ENCODE measurements at regions not wholly inside any gene's neighbourhood (a gene's known extent, or its start where the extent isn't known, plus 50 kb on each side); places are given as distances from the start of the nearest gene placed in this dataset.

GRCh38 chr3:144791034-144791433, 819.4 kb downstream of the DIPK2A start:
- TF ChIP-seq, protein P1, sequence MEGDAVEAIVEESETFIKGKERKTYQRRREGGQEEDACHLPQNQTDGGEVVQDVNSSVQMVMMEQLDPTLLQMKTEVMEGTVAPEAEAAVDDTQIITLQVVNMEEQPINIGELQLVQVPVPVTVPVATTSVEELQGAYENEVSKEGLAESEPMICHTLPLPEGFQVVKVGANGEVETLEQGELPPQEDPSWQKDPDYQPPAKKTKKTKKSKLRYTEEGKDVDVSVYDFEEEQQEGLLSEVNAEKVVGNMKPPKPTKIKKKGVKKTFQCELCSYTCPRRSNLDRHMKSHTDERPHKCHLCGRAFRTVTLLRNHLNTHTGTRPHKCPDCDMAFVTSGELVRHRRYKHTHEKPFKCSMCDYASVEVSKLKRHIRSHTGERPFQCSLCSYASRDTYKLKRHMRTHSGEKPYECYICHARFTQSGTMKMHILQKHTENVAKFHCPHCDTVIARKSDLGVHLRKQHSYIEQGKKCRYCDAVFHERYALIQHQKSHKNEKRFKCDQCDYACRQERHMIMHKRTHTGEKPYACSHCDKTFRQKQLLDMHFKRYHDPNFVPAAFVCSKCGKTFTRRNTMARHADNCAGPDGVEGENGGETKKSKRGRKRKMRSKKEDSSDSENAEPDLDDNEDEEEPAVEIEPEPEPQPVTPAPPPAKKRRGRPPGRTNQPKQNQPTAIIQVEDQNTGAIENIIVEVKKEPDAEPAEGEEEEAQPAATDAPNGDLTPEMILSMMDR (conservative IDR thresholded peaks at IDR 0.05 in 1 of 2, IDR thresholded peaks at IDR 0.05 in 1 of 2; ENCODE audit: extremely low read depth in 1 of 2, insufficient read depth in 1 of 2, low read depth in 1 of 2, low read length in 2 of 2) = no peak
- TF ChIP-seq EZH2 (IDR thresholded peaks at IDR 0.05; ENCODE audit: borderline replicate concordance, low read length) = no peak
